Stimulated activated CD8-positive, alpha-beta memory T cell treated with anti-CD3 and anti-CD28 coated beads, Interleukin-7, amount 100 ng/mL, for 48 hours (primary cell): ENCODE measurements at regions not wholly inside any gene's neighbourhood (a gene's known extent, or its start where the extent isn't known, plus 50 kb on each side); places are given as distances from the start of the nearest gene placed in this dataset.

ENCODE experiments used
- DNase-seq, 2 donors: peaks; one replicate each; pipeline ENCODE4 v3.0.0-alpha.2; 2020; ENCODE audit warnings: low read depth in 1 of 2; ENCODE audit errors: extremely low read depth in 1 of 2

DNA sequence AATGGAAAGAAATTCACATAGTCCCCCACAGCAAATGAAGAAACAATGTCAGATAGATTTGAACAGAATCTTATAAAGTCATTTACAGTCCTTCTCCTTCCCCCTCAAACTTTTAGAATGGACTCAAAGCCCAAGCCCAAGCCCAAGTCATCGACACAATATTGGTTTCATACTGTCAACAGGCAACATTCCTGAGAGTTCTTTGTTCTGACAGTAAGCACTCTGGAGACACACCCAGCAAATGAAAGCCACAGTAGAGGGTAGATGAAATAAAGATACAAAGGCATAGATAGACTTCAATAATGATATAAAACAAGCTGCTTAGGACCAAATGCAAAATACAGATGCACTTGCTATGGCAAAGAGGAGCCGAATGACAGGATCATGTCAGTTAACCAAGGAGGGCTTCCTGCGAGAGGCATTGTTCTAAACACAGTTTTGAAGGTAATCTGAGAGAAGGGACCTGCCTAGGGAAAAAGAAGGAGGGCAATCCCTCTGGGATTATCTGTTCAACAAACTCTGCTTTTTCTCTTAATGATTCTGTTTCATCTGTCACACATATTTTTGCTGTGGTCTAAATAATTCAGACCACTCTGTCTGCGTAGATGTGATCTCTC lies 97.1 kb upstream of the MAP4K3 start:
- DNase-seq: no peak

DNA sequence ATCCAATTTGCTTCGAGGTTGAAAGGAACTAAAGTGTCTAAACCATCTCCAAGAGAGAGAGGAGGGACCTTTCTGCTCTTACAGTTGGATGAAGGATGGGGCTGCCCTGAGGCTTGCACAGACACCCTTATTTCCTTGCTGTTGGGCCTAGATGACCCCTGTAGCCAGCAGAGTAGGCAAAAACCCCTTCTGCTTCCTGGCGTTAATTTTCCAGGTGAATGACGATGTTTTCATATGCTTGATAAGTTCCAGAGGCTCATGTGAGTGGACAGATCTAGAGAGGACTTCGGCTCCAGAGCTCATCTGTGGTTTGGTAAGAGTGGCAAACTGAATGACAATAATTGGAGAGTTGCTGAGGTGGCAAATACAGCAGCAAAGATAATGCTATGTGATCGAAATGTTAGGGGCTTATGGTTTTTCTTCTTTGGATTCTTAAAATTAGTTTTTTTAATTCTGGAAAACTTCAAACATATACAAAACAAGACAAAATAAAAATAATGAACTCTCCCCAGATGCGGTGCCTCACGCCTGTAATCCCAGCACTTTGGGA lies 98.6 kb upstream of the MAP4K3 start:
- DNase-seq: no peak

DNA sequence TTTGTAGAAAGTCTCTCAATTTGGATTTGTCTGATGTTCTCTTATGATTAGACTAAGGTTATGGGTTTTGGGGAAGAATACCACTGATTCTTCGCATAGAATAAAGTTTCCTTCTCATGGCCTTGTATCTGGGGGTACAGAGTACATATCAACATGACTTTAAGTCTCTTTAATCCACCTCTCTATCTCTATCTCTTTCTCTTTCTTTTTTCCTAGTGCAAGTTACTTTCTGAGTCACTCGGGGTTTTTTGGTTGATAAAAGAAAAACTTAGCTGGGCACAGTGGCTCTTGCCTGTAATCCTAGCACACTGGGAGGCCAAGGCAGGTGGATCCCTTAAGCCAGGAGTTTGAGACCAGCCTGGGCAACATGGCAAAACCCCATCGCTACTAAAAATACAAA lies 100.1 kb upstream of the MAP4K3 start:
- DNase-seq: no peak

DNA sequence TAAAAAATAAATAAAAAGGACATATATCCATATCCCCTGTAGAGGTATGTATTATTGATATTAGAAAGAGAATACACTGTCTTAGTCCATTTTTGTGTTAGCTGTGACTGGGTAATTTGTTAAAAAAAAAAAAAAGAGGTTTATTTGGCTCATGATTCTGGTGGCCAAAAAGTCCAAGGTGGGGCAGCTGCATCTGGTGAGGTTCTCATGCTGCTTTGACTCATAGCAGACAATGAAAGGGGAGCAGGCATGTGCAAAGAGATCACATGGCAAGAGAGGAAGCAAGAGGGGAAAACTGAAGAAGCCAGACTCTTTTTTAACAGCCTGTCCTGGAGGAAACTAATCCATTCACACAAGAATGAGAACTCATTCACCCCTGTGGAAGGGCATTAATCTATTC lies 101.6 kb upstream of the MAP4K3 start:
- DNase-seq: no peak

DNA sequence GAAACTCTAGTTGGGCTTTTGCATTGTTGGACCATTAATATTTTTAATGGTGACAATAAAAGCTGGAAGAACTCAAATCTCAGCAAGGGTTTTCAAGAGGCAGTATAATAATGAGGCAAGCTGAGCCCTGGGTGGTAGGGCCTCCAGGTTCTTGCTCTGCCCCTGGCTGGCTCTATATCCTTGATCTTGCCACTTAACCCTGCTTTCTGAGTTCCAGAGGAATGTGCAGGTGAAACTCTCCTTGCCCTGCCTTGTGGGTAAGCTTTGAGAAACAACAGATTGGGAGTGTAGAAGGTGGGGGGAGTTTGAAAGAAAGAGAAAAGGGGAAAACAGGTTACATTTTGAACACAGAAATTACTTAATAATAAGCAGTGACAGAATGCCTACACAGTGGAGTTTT lies 103.3 kb upstream of the MAP4K3 start:
- no peak for DNase-seq

DNA sequence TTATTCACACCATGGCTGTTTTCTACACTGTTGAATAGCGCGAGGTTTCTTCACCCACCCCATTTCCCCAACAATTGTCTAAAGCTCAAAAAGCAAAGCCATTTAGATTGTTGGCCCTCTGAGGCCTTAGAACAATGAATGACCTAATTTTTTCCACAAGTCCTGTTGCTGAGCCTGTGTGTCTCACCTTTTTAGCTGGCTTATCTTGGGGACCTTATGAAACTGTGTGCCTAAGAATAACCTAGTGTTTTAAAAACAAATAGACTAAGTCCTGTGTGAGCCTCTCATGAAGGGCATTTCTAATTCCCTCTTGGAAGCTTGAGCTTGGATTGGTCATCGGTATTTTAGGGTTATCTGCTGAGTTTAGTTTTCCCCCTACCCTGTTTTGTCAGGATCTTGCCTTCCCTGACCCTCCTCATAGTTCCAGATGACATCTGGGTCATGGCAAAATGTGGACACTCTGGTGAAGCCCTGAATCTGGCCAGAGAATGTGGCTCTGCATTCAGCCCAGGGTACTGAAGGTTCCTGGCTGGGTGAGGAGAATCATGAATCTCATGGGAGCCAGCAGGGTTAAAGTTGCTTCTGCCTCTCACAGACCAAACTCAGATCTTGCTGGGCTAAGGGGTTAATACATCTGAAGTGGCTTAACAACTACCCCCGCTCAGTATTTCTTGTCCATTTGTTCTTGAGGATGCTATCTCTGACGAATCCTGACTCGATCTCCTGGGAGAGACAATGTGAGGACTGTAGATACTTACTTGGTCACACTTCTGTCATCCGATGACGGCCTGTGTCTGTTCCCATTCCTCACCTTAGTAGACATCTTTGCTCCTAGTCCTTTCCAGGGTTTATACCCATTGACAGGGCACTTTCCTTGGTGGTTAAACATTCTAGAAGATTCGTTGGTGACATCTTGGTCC lies 104.2 kb upstream of the MAP4K3 start:
- DNase-seq: no peak

DNA sequence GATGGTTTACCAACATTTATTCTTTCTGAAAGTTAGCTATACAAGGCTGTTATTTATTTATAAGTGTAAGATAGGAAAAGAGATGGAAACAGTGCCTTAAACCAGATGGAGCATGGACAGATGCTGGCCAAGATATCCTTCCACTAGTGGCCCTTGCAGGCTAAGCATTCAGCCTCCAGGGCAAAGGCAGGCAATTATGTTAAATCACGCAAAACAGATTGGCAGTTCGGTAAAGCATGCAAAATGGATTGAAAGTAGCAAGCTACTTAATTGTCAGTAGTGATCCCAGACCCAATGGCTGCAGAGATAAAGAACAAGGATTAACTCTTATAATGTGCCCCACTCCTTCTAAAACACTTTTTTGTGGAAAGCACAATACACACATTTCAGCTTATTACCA lies 105.4 kb upstream of the MAP4K3 start:
- no peak for DNase-seq

DNA sequence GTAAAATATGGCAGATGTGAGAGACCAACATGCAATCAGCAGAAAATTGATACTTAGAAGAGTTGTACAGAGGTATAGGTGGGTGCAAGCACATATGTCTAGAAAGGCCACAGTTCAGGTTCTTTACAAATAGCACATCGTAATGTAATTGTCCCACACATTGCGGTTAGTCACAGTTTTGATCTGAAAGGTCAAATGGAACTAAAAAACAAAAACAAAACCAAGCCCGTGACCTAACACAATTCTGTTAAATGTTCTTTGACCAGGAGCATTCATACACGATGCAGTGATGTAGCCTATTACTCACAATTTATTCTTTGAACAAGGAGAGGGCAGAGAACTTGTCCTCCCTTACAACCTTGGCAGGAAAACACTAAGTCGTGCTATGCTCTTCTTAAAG lies 108.9 kb upstream of the MAP4K3 start:
- DNase-seq: no peak

DNA sequence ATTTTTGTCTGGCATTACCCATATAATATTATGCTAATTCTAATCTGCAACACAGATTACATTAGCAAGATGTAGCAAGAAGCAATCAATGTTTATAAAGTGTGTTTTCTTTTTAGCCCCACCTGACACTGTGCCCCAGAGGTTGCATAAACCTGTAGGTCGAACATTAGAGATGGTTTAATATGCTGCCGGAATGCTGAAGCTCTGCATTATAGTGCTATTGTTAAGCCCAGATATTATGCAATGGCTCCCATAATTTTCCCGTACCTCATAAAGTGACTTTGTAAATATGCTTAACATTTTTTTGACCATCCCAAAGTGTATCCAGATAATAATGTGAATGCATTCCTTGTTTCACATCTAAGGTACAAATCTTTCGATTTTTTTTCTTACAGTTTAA lies 109.3 kb upstream of the MAP4K3 start:
- DNase-seq: no peak

DNA sequence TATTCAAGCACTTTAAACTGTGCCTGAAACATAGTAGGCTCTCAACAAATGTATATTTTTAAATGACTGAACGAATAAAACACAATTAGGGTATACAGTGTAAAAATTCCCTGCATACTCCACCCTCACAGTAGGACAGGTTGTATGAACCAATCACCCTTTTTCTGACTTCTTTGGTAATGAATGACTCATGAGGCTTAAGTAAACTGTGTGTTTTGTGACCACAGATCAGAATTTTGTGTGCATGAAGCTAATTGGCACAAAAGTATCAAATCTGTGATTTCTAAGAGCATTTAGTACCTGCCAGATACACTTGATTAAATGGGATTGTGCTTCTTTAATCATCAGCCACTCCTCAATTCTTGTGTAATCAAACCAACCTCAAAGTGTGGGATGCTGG lies 109.9 kb upstream of the MAP4K3 start:
- no peak for DNase-seq

DNA sequence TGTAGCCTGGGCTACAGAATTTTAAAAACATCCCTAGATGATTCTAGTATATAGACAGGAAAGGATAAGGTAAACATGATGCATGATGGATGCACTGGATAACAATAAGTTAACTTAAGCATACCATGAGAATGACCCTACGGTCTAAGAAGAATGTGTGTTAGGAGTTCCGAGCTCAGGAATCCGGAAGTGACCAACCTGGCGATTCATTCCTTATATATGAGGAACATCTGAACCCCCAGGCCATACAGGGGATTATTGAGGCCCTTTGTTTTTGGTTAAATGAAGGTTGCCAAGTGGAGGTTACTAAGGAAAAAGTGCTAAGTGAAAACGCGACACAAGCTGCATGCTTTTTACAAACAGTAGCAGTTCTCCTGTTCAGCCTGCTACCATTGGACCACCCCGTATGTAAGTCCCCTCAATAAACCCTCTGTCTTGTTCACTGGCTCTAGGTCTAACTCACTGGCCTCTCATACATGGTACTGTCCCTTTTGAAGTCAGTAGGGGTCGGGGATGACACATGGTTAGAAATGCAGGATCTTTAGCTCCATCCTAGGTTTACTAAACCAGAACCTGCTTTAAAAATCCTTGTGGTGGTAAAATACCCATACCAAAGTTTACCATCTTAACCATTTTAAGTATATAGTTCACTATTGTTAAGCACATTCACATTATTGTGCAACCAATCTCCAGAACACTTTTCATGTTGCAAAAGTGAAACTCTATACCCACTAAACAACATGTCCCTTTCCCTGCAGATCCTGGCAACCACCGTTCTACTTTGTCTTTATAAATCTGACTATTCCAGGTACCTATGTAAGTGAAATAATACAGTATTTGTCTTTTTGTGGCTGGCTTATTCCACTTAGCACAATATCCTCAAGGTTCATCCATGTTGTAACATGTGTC lies 111.0 kb upstream of the MAP4K3 start:
- no peak for DNase-seq

DNA sequence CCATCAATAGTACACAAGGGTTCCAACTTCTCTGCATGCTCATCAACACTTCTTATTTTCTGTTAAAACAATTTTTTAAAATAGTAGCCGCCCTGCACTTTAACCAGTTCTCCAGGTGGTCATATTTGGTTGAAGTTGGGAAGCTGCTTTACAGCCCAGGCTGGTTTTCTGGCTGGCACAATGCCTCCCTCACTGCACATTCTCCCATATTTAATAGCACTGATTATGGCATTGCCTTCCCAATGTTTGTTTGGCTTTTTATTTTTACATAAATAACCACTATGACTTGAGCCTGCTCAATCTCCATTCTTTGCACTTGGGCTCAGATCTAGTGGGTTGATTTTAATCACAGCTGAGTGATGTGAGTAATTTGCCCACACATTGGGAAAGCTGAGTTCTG lies 111.9 kb upstream of the MAP4K3 start:
- no peak for DNase-seq

DNA sequence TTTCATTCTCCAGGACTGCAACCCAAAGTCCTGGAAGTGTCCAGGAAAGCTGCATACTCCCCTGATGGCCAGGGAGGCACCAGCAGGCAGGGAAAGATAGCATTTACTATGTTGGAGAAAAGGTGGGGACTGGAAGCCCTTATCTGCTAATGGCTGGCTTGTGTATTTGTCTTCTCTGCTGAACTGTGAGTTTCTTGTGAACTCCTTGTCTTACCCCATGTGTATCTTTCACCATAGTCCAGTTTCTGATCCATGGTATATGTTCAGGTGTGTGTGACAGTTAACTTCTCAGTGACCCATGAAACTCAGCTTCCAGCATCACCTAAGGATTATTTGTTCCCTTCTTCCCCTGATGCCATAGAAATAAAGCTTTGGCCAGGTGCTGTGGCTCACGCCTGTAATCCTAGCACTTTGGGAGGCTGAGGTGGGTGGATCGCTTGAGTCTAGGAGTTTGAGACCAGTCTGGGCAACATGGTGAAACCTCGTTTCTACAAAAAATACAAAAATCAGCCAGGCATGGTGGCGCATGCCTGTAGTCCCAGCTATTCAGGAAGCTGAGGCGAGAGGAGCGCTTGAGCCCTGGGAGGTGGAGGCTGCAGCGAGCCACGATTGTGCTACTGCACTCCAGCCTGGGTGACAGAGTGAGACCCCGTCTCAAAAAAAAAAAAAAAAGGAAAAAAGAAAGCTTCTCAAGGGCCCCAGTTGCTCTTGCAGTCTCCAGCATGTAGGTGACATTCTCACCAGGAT lies 112.8 kb upstream of the MAP4K3 start:
- DNase-seq: no peak

DNA sequence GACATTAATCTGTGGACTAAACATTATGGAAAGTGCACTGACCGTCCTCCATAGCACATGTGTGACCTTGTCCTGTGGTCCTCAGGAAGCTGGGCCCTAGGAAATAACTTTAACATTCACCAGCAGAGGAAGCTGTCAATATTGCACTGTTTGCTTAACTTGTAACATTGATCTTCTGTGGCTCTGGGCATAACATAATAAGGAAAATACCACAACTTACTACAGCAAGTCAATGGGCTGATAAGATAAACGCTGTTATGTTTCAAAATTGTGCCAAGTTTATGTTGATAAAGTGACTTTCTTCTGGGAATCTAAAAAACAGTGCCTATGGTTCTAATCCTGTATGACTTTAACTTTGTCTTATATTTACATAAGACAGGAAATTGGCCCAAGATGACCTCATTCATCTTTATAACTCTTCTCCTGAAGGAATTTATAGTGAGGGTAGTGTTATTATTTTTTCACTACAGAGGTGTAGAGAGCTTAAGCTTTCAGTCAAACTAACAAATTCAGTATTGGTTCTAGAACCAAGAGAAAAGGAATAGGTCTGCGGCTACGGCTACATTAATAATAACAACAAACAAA lies 113.7 kb upstream of the MAP4K3 start:
- no peak for DNase-seq

DNA sequence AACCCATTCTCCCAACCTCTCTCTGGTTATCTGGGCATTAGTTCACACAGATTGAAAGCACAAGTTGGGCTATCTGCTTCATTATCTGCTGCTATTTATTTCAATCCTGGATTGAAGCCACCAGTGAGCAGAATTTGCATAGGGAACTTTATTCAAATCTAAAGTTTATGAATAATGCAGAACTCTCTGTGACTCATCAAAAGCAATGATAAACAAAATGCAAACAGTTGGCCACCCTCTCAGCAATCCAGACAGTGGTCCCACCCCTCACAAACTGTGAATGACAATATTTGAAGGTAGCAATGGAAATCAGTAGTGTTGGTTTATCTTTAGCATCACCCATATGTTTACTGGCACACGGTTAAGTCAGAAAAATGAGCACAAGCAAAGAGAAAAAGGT lies 106.8 kb upstream of the TMEM178A start:
- DNase-seq: no peak

DNA sequence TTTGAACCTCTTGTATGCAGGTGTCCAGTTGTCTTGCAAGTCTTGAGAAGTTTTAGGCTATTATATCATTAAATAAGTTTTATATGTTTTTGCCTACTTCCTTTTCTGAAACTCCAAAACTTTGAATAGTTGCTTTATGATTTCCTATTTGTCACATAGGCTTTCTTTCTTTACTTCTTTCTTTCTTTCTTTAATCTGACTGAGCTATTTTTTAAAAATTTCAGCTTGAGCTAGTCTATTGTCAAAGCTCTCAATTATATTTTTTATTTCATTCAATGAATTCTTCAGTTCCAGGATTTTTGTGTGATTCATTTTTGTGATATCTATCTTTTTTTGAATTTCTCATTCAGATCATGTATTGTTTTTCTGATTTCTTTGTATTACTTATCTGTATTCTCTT lies 102.1 kb upstream of the TMEM178A start:
- DNase-seq: no peak

DNA sequence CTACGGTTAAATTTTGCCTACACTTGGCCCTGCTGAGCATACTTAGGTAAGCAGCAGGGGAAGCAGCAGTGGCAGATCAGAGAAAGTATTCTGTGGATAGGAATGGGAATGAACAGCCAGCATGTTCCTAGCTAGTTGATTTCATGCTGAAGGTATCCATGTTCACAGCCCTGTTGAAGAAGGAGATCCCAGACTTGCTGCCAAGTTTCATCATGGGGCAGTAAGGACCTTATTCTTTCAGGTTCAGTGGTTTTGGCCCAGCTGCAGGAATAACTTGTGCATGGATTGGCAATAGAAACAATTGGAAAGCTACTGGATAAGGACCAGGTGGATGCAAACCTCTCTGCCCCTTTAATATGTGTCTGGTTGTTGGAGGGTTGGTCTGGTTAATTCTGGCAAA lies 98.2 kb upstream of the TMEM178A start:
- DNase-seq: no peak

DNA sequence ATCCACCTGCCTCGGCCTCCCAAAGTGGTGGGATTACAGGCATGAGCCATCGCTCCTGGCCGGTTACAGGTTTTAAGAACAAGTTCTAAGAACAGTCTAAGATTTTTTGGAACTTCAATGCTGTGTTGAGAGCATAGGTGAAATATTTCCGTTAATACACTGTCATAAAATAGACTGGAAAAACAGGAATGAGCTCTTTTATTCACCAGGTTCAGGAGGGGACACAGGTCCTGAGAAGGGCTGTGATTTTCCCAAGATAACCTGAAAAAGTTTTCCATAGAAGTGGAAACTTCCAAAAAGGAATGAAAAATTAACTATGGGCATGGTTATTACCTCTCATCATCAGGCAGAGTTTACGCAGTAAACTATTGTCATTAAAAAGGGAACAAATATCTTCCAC lies 97.6 kb upstream of the TMEM178A start:
- no peak for DNase-seq

DNA sequence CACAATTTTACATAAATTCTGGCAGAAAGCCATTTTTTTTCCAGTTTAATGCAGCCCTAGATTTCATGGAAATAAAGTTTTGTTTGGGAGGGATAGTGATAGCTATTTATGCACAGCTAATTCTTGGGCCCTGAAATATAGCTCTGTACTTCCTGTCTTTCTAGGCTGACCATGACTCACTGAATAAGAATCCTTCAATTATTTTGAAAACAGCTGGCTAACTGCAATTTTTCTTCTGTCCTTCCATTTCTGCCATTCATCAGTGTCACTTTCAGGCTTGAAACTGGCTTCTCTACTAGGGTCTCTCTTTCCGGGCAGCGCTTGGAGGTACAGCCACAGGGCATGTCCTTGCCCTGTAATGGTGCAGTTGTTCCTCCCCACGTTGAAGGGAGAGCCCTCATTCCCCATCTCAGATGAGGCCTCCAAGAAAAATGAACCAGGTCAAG lies 97.1 kb upstream of the TMEM178A start:
- no peak for DNase-seq

DNA sequence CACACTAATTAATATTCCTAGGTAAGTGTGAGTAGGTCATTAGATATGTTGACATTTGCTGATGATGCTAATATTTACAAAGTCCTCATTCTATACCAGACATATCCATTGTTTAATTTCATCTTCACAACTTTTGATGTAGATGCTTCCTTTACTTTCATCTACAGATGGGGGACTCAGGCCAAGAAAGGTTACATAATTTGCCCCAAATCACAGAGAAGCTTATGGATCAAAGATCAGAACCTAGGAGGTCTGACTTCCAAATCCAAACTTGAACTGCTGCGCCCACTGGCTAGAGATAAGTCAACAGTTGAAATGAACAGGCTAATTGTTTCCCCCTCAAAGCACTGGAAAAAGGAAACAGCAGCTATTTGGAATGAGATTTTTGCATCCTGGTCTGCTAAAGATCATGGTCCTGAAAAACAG lies 95.6 kb upstream of the TMEM178A start:
- DNase-seq: no peak
